BE2C (cell line): ENCODE measurements at regions not wholly inside any gene's neighbourhood (a gene's known extent, or its start where the extent isn't known, plus 50 kb on each side); places are given as distances from the start of the nearest gene placed in this dataset.
A peak's percentile ranks its signal among the peaks of the same experiment; 100 is the strongest.

Experiments used
- DNase-seq: peaks from one replicate; pipeline ENCODE4 v3.0.0-alpha.2; 2020
- H3K27me3 ChIP-seq: fragments of 250-450 bp; sonication (Bioruptor Pico); 2 replicates; pipeline ENCODE4 v1.5.1; 2020; ENCODE audit warnings: mild to moderate bottlenecking
- H3K36me3 ChIP-seq: fragments of 250-450 bp; sonication (Bioruptor Pico); 2 replicates; pipeline ENCODE4 v1.5.1; 2020; ENCODE audit warnings: mild to moderate bottlenecking
- H3K4me1 ChIP-seq: fragments of 250-450 bp; sonication (Bioruptor Pico); 2 replicates; pipeline ENCODE4 v1.5.1; 2020
- H3K4me3 ChIP-seq: 2 replicates; pipeline ENCODE4 v1.5.1; 2011; ENCODE audit warnings: low read depth, low read length
- H3K9me3 ChIP-seq: fragments of 250-450 bp; sonication (Bioruptor Pico); 2 replicates; pipeline ENCODE4 v1.5.1; 2020
- TF ChIP-seq, protein P1 (sequence below): IDR thresholded peaks from 2 replicates; pipeline ENCODE4 v1.5.1; 2012; ENCODE audit warnings: mild to moderate bottlenecking, low read depth, low read length

DNA sequence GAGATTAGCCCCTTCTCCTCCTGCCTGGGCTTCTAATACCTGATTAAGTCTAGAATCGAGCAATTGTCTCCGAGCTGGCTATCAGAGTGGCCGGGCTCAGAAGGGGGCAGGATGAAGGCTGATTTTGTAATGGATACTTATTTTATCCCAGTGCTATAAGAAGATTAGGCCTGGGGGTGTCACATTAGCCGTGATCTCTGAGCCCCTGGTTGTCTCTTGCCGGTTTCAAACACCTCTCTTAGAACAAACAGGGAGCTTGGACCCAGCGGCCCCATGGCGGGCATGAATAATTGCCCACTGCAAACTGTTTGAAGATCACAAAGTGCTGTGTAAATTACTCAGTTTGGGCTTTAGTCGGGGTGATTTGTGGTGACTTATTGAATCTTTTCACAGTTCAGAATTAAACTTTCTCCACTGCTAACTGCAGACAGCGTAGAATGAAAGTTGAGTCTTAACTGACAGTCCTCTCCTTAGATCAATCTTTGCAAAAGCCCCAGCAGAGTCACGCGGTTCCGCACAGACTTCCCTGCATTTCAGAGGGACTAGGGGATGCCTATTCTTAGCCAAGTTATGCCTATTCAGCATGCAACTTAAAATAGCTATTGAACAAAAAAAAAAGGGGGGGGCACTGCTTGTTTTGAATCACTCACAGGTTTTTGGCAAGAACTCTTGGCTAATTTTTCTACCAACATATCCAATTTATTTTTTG lies 200.6 kb upstream of the IRX1 start:
- H3K36me3 ChIP-seq: no peaks in the 10 kb centered on the region
- no peaks in the 10 kb centered on the region for H3K9me3 ChIP-seq
- TF ChIP-seq, protein P1, sequence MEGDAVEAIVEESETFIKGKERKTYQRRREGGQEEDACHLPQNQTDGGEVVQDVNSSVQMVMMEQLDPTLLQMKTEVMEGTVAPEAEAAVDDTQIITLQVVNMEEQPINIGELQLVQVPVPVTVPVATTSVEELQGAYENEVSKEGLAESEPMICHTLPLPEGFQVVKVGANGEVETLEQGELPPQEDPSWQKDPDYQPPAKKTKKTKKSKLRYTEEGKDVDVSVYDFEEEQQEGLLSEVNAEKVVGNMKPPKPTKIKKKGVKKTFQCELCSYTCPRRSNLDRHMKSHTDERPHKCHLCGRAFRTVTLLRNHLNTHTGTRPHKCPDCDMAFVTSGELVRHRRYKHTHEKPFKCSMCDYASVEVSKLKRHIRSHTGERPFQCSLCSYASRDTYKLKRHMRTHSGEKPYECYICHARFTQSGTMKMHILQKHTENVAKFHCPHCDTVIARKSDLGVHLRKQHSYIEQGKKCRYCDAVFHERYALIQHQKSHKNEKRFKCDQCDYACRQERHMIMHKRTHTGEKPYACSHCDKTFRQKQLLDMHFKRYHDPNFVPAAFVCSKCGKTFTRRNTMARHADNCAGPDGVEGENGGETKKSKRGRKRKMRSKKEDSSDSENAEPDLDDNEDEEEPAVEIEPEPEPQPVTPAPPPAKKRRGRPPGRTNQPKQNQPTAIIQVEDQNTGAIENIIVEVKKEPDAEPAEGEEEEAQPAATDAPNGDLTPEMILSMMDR: no peak
- DNase-seq: no peak
- no peak overlapping the region for H3K4me3 ChIP-seq
- no peaks in the 10 kb centered on the region for H3K4me1 ChIP-seq
- no peaks in the 10 kb centered on the region for H3K27me3 ChIP-seq

DNA sequence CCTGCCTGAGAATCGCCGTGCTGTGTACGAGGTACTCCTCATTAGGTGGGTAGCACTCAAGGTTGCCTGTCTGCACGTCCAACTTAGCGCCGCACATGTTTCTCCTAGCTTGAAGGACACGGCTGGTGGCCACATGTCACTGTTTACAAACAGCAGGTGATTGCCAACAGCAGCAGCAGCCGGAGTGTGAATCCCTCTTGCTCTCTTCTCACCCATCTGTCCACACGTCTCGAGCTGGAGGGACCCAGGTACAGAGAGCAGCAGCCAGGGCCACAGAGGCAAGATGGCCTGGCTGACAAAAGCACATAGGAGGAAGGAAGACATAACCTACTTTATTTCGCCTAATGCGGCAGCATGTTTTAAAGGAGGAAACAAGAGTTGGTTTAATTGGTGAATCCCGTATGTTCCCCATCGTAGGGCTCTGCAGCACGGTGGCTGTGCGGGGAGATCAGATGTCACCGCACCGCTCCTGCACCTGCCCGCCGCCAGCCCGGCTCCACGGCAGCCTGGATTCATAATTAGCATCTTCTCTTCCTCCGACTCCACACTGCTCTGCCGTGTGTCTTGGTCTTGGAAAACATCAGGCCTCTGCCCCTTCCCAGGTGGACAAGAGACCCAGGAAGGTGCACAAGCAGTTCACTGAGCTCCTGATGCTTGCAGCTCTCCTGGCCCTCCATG lies 201.6 kb upstream of the IRX1 start:
- DNase-seq: no peak
- H3K4me1 ChIP-seq: no peaks in the 10 kb centered on the region
- no peaks in the 10 kb centered on the region for H3K9me3 ChIP-seq
- H3K36me3 ChIP-seq: no peaks in the 10 kb centered on the region
- H3K4me3 ChIP-seq: no peak overlapping the region
- no peaks in the 10 kb centered on the region for H3K27me3 ChIP-seq
- TF ChIP-seq, protein P1: no peak

DNA sequence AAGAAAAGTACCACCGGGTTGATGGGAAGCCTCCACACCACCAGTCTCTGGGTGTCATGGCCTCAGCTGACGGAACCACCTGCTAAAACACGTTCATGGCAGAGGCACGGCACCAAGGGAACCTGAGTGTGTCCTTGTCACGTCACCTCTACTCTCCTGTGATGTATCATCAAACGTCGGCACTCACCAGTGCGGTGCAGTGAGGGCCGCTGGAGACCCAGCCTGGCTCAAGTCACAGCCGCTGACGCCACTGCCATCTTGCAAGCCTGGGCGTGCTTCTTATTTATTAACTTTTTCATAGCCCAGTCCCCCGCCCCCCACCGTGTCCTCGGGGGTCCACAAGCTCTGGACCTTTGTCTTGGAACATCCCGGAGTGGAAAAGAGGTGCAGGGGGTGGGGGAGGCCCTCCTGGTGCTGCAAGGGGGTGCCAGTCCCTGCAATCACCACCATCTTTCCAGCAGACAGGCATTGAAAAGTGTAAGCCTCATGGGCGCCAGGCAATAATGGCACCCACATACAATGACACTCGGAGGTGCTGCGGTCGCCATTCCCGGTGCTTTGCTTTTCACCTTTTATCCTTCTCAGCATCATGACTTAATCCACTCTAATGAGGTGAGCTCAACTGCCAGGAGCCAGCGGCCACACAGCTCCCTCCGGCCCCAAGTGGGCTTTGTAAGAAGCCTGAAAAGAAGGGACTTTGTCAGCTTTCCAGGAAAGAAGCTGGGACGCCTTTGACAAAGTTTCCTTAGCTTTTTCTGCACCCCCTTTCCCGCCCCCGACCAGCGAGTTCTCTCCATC lies 202.3 kb upstream of the IRX1 start:
- no peak for DNase-seq
- no peaks in the 10 kb centered on the region for H3K4me1 ChIP-seq
- no peak overlapping the region for H3K4me3 ChIP-seq
- no peaks in the 10 kb centered on the region for H3K9me3 ChIP-seq
- H3K27me3 ChIP-seq: no peaks in the 10 kb centered on the region
- no peaks in the 10 kb centered on the region for H3K36me3 ChIP-seq
- TF ChIP-seq, protein P1: no peak

DNA sequence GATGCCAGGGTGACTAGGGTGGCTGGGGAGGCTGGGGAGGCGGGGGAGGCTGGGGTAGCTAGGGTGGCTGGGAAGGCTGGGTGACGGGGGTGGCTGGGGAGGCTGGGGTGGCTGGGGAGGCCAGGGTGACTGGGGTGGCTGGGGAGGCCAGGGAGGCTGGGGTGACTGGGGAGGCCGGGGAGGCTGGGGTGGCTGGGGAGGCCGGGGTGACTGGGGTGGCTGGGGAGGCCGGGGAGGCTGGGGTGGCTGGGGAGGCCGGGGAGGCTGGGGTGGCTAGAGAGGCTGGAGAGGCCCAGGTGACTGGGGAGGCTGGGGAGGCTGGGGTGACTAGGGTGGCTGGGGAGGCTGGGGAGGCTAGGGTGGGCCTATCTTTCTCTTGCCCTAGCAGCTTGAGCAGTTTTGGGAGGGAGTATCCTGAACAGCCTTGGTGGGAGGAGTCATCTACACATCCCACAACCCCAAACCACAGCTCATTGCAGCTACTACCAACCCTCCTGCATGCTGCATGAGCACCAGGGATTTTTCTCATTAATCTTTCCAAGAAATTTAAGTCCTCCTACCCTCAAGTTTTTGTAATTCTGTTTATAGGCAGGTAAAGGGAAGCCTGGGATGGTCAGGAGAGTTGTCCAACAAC lies 203.2 kb upstream of the IRX1 start:
- Histone ChIP-seq H3K27me3 (no peaks in the 10 kb centered on the region), H3K4me3 (no peak overlapping the region), H3K4me1 (no peaks in the 10 kb centered on the region), H3K9me3 (no peaks in the 10 kb centered on the region), H3K36me3 (no peaks in the 10 kb centered on the region)
- DNase-seq: peak; percentile 25
- TF ChIP-seq, protein P1: no peak

DNA sequence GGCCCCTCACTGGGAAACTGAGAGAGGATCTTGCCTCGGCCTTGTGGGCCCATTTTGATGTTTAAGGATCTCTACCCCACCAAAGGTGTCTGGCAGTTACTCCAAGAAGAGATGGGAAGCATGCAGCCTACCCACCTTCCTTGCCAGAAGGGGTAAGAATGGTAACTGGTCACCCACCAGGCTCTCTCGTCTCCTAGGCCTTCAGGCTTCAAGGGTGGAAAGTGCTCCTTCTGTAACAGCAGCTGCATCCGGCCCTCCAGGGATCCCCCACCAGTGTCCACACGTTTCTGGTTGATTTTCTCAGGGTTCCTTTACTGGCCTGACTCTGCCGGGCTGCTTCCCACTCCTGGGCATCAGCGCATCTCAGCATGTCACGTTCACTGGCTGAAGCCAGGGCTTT lies 204.4 kb upstream of the IRX1 start:
- Histone ChIP-seq H3K4me1 (no peaks in the 10 kb centered on the region), H3K9me3 (no peaks in the 10 kb centered on the region; the same call in 1 of the 2 replicates), H3K36me3 (no peaks in the 10 kb centered on the region), H3K27me3 (no peaks in the 10 kb centered on the region), H3K4me3 (no peak overlapping the region)
- TF ChIP-seq, protein P1: no peak
- DNase-seq: no peak
